Chondrocyte (in vitro differentiated cells): ENCODE measurements at regions not wholly inside any gene's neighbourhood (a gene's known extent, or its start where the extent isn't known, plus 50 kb on each side); places are given as distances from the start of the nearest gene placed in this dataset.
A peak's percentile ranks its signal among the peaks of the same experiment; 100 is the strongest.

ENCODE experiments used
- DNase-seq: peaks from one replicate; pipeline ENCODE4 v3.0.0; 2021; ENCODE audit warnings: mixed read lengths, low spot score
- H3K27ac Mint-ChIP-seq: one replicate; pipeline ENCODE4 v1.8.0; 2021; ENCODE audit warnings: mild to moderate bottlenecking, moderate library complexity, mixed read lengths; ENCODE audit not compliant: unreplicated experiment
- H3K27me3 Mint-ChIP-seq: 2 replicates; pipeline ENCODE4 v1.8.0; 2021; ENCODE audit warnings: low read depth, mixed read lengths
- H3K36me3 Mint-ChIP-seq: 2 replicates; pipeline ENCODE4 v1.8.0; 2021; ENCODE audit warnings: low read depth, mixed read lengths
- H3K4me1 Mint-ChIP-seq: 2 replicates; pipeline ENCODE4 v1.8.0; 2021; ENCODE audit warnings: low read depth, mild to moderate bottlenecking, mixed read lengths
- H3K4me3 Mint-ChIP-seq: one replicate; pipeline ENCODE4 v1.8.0; 2021; ENCODE audit warnings: mild to moderate bottlenecking, moderate library complexity, mixed read lengths; ENCODE audit not compliant: unreplicated experiment
- H3K9me3 Mint-ChIP-seq: 2 replicates; pipeline ENCODE4 v1.8.0; 2021; ENCODE audit warnings: low read depth, mixed read lengths
- TF ChIP-seq, protein P1 (sequence below): fragments of 200-600 bp; sonication (generic); IDR thresholded peaks from 2 replicates; pipeline ENCODE4 v1.5.0; 2021; ENCODE audit warnings: antibody characterized with exemption, mild to moderate bottlenecking, moderate library complexity

DNA sequence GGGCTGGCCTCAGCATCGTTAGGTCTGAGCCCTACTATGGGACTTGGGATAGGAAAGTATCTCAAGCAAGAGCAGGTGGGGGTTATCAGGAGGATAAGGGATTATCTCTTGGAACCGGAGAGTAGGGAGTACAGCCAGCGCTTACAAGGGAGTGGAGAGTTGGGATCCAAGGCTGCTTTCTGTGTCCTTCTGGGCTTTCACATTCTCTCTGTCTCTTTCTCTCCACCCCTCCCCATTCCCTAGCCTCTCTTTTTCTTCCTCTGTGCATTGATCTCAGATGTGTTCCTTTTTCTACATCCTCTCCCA is 170.2 kb downstream of the BUD13 start:
- H3K4me1 Mint-ChIP-seq, result peaks cover 10% of the 10 kb centered on the region
- H3K36me3 Mint-ChIP-seq, result no peaks in the 10 kb centered on the region
- no peak overlapping the region for H3K27ac Mint-ChIP-seq
- TF ChIP-seq, protein P1, sequence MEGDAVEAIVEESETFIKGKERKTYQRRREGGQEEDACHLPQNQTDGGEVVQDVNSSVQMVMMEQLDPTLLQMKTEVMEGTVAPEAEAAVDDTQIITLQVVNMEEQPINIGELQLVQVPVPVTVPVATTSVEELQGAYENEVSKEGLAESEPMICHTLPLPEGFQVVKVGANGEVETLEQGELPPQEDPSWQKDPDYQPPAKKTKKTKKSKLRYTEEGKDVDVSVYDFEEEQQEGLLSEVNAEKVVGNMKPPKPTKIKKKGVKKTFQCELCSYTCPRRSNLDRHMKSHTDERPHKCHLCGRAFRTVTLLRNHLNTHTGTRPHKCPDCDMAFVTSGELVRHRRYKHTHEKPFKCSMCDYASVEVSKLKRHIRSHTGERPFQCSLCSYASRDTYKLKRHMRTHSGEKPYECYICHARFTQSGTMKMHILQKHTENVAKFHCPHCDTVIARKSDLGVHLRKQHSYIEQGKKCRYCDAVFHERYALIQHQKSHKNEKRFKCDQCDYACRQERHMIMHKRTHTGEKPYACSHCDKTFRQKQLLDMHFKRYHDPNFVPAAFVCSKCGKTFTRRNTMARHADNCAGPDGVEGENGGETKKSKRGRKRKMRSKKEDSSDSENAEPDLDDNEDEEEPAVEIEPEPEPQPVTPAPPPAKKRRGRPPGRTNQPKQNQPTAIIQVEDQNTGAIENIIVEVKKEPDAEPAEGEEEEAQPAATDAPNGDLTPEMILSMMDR, result no peak
- H3K9me3 Mint-ChIP-seq, result no peaks in the 10 kb centered on the region
- peaks cover 19% of the 10 kb centered on the region for H3K27me3 Mint-ChIP-seq
- no peak for DNase-seq
- H3K4me3 Mint-ChIP-seq, result no peak overlapping the region

DNA sequence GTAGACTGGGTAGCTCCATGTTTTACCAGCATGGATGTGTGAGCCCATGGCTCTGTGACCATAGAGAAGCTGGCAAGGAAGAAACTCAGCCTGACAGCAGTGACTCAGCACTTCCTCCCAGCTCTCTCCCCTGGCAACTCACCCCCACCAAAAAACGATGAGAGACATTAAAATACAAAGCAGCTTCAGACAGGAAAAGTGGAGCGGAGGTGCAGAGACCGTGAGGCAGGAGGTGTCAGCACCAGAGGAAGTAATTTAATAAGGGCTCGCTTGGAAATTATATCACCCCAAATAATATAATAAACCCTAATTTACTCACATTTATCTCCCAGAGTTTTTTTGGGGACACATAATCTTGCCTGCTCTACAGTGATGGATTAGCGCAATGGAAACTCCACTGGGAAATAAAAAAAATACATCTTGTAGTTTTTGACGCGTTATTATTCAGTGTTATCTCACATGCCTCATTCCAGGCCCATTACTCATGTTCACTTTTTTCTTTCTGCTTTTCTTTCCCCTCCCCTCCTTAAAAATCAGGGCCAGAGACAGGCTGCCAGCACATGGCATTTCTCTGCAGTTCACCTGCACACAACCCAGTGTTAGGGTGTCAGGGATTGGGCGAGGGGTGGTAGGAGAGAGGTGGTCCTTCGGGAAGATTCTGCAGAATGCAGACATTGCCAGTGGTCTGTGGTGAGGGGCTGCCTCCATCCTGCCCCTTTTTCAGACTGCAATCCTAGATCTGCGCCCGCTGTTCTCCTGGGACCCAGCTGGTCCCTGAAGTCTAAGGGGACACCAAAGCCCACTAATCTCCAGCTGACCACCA is 170.8 kb downstream of the BUD13 start:
- Mint-ChIP-seq H3K4me3 (no peak overlapping the region), H3K9me3 (no peaks in the 10 kb centered on the region), H3K36me3 (no peaks in the 10 kb centered on the region), H3K4me1 (peaks cover 10% of the 10 kb centered on the region), H3K27me3 (peaks cover 17% of the 10 kb centered on the region), H3K27ac (peak overlapping the region; percentile 75)
- DNase-seq, result no peak
- TF ChIP-seq, protein P1, result no peak

DNA sequence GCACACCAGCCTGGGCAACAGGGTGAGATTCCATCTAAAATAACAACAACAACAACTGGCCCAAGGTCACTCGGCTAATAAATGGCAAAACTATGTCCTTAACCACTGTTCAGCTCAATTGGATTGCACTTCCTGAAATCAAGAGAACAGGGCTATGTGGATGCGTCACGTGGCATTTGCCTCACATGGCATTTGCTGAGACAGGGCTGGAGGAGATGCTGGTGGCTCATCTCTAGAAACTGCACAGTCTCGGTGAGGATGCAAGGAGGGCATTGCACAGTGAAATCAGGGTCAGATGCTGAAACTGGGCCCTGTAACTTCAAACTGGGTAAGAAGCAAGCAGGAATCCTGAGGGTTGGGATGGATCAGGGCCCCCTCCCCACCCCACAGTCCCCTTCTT is 171.9 kb downstream of the BUD13 start:
- DNase-seq, result no peak
- Mint-ChIP-seq H3K27ac (no peak overlapping the region), H3K36me3 (no peaks in the 10 kb centered on the region), H3K27me3 (peaks cover 27% of the 10 kb centered on the region), H3K4me3 (no peak overlapping the region), H3K4me1 (peaks cover 10% of the 10 kb centered on the region), H3K9me3 (no peaks in the 10 kb centered on the region)
- TF ChIP-seq, protein P1, result no peak

DNA sequence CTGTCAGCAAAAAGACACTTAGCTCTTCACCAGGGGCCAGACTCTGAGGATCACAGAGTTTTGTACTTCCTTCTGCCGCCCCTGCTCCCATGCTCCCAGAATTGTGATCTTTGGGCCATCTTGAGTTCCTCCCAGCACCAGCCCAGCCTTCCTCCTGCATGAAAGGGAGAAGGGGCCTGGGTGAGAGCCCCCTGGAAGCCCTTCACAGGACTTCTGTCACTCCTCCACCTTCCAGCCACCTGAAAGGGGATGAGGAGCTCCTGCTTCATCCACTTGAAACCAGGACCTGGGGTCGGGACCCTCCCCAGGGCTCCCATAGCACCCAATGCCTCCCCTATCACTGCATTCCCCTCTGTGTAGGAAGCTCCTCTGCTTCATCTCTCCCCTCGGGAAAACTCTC is 174.2 kb downstream of the BUD13 start:
- no peak overlapping the region for H3K4me3 Mint-ChIP-seq
- no peaks in the 10 kb centered on the region for H3K36me3 Mint-ChIP-seq
- no peaks in the 10 kb centered on the region for H3K9me3 Mint-ChIP-seq
- TF ChIP-seq, protein P1, result no peak
- peaks cover 10% of the 10 kb centered on the region for H3K4me1 Mint-ChIP-seq
- H3K27ac Mint-ChIP-seq, result no peak overlapping the region
- DNase-seq, result no peak
- peaks cover 38% of the 10 kb centered on the region for H3K27me3 Mint-ChIP-seq

DNA sequence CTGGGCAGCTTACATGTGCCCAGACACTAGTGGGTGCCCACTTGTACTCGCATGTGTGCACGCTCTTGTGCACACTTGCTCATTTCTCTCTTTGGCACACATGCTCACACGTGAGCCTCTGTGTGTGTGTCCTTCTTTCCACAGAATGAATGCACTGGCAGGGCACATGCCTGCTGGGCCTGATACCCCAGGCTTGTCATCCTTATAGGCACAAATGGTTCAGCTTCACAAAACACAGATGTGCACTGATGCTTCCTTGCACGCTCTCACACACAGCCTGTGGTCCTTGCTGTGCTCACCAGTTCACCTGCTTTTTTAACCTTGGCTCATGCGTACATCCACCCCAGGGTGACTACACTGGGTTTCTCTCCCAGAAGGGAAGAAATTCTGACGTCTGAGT is 174.8 kb downstream of the BUD13 start:
- no peak overlapping the region for H3K27ac Mint-ChIP-seq
- TF ChIP-seq, protein P1, result no peak
- no peaks in the 10 kb centered on the region for H3K36me3 Mint-ChIP-seq
- no peaks in the 10 kb centered on the region for H3K9me3 Mint-ChIP-seq
- peaks cover 38% of the 10 kb centered on the region for H3K27me3 Mint-ChIP-seq
- no peak overlapping the region for H3K4me3 Mint-ChIP-seq
- DNase-seq, result peak; percentile 25
- peaks cover 10% of the 10 kb centered on the region for H3K4me1 Mint-ChIP-seq
